ENCODE measurements at regions not wholly inside any gene's neighbourhood (a gene's known extent, or its start where the extent isn't known, plus 50 kb on each side); places are given as distances from the start of the nearest gene placed in this dataset.
"Not testable (repeated sequence)": the region's sequence is repeated elsewhere in the genome, so short reads cannot be mapped to it uniquely, and the experiment has no call there.

- Histone ChIP-seq H3K4me1 (ENCODE audit: control insufficient read depth, insufficient read depth, low read length) (no peaks in the 10 kb centered on the region), H3K9me3 (ENCODE audit: control insufficient read depth, insufficient read depth, low read length) (no peaks in the 10 kb centered on the region), H3K36me3 (ENCODE audit: control insufficient read depth, insufficient read depth, low read length) (no peaks in the 10 kb centered on the region), H3K4me3 (ENCODE audit: low read length) (no peak overlapping the region), H3K27me3 (ENCODE audit: control insufficient read depth, insufficient read depth, low read length) (no peaks in the 10 kb centered on the region), H3K27ac (ENCODE audit: low read length) (no peak overlapping the region)
- DNase-seq (ENCODE audit: low read depth, low spot score), result no peak
- no CpG with 5 or more reads among the region's 2 CpGs for WGBS (ENCODE audit: insufficient coverage, insufficient read length)
Measured at GRCh38 chr6:92086750-92087149, 1332.6 kb downstream of the EPHA7 start.

- no CpG with 5 or more reads among the region's 5 CpGs for WGBS (ENCODE audit: insufficient coverage, insufficient read length)
- DNase-seq (ENCODE audit: low read depth, low spot score); H3K4me1 ChIP-seq (ENCODE audit: control insufficient read depth, insufficient read depth, low read length); H3K9me3 ChIP-seq (ENCODE audit: control insufficient read depth, insufficient read depth, low read length); H3K27me3 ChIP-seq (ENCODE audit: control insufficient read depth, insufficient read depth, low read length); H3K4me3 ChIP-seq (ENCODE audit: low read length); H3K27ac ChIP-seq (ENCODE audit: low read length); H3K36me3 ChIP-seq (ENCODE audit: control insufficient read depth, insufficient read depth, low read length): not testable (repeated sequence)
Measured at GRCh38 chr6:92083914-92084313, 1335.4 kb downstream of the EPHA7 start.

GRCh38 chr6:92072387-92072786 is 1347.0 kb downstream of the EPHA7 start:
- no CpG with 5 or more reads among the region's 3 CpGs for WGBS (ENCODE audit: insufficient coverage, insufficient read length)
- no peak for DNase-seq (ENCODE audit: low read depth, low spot score)
- no peaks in the 10 kb centered on the region for H3K9me3 ChIP-seq (ENCODE audit: control insufficient read depth, insufficient read depth, low read length)
- H3K36me3 ChIP-seq (ENCODE audit: control insufficient read depth, insufficient read depth, low read length), result no peaks in the 10 kb centered on the region
- H3K27me3 ChIP-seq (ENCODE audit: control insufficient read depth, insufficient read depth, low read length), result no peaks in the 10 kb centered on the region
- no peaks in the 10 kb centered on the region for H3K4me1 ChIP-seq (ENCODE audit: control insufficient read depth, insufficient read depth, low read length)
- H3K27ac ChIP-seq (ENCODE audit: low read length), result no peak overlapping the region
- H3K4me3 ChIP-seq (ENCODE audit: low read length), result no peak overlapping the region

- WGBS (ENCODE audit: insufficient coverage, insufficient read length), result no CpG with 5 or more reads among the region's 3 CpGs
- H3K27me3 ChIP-seq (ENCODE audit: control insufficient read depth, insufficient read depth, low read length), result no peaks in the 10 kb centered on the region
- H3K9me3 ChIP-seq (ENCODE audit: control insufficient read depth, insufficient read depth, low read length), result no peaks in the 10 kb centered on the region
- DNase-seq (ENCODE audit: low read depth, low spot score), result no peak
- no peaks in the 10 kb centered on the region for H3K36me3 ChIP-seq (ENCODE audit: control insufficient read depth, insufficient read depth, low read length)
- H3K27ac ChIP-seq (ENCODE audit: low read length), result no peak overlapping the region
- no peak overlapping the region for H3K4me3 ChIP-seq (ENCODE audit: low read length)
- no peaks in the 10 kb centered on the region for H3K4me1 ChIP-seq (ENCODE audit: control insufficient read depth, insufficient read depth, low read length)
Measured at GRCh38 chr6:92069781-92070180, 1349.6 kb downstream of the EPHA7 start.

- no peak for DNase-seq (ENCODE audit: low read depth, low spot score)
- no peaks in the 10 kb centered on the region for H3K27me3 ChIP-seq (ENCODE audit: control insufficient read depth, insufficient read depth, low read length)
Measured at GRCh38 chr6:92052513-92052912, 1366.8 kb downstream of the EPHA7 start.

GRCh38 chr6:92050216-92050615 is 1369.1 kb downstream of the EPHA7 start:
- no peak overlapping the region for H3K27ac ChIP-seq (ENCODE audit: low read length)
- no peaks in the 10 kb centered on the region for H3K36me3 ChIP-seq (ENCODE audit: control insufficient read depth, insufficient read depth, low read length)
- no peak for DNase-seq (ENCODE audit: low read depth, low spot score)
- WGBS (ENCODE audit: insufficient coverage, insufficient read length), result no CpG with 5 or more reads among the region's 1 CpG
- H3K4me1 ChIP-seq (ENCODE audit: control insufficient read depth, insufficient read depth, low read length), result no peaks in the 10 kb centered on the region
- no peaks in the 10 kb centered on the region for H3K9me3 ChIP-seq (ENCODE audit: control insufficient read depth, insufficient read depth, low read length)
- no peaks in the 10 kb centered on the region for H3K27me3 ChIP-seq (ENCODE audit: control insufficient read depth, insufficient read depth, low read length)
- H3K4me3 ChIP-seq (ENCODE audit: low read length), result no peak overlapping the region

More at GRCh38 chr6:92052513-92052912, 1366.8 kb downstream of the EPHA7 start:
- no peaks in the 10 kb centered on the region for H3K4me1 ChIP-seq (ENCODE audit: control insufficient read depth, insufficient read depth, low read length)
- no peak overlapping the region for H3K4me3 ChIP-seq (ENCODE audit: low read length)
- no peaks in the 10 kb centered on the region for H3K36me3 ChIP-seq (ENCODE audit: control insufficient read depth, insufficient read depth, low read length)
- no peak overlapping the region for H3K27ac ChIP-seq (ENCODE audit: low read length)
- WGBS (ENCODE audit: insufficient coverage, insufficient read length), result no CpG with 5 or more reads among the region's 2 CpGs
- no peaks in the 10 kb centered on the region for H3K9me3 ChIP-seq (ENCODE audit: control insufficient read depth, insufficient read depth, low read length)

GRCh38 chr6:92047860-92048259 is 1371.5 kb downstream of the EPHA7 start:
- DNase-seq (ENCODE audit: low read depth, low spot score), result no peak
- Histone ChIP-seq H3K4me3 (ENCODE audit: low read length) (no peak overlapping the region), H3K9me3 (ENCODE audit: control insufficient read depth, insufficient read depth, low read length) (no peaks in the 10 kb centered on the region), H3K4me1 (ENCODE audit: control insufficient read depth, insufficient read depth, low read length) (no peaks in the 10 kb centered on the region), H3K27me3 (ENCODE audit: control insufficient read depth, insufficient read depth, low read length) (no peaks in the 10 kb centered on the region), H3K27ac (ENCODE audit: low read length) (no peak overlapping the region), H3K36me3 (ENCODE audit: control insufficient read depth, insufficient read depth, low read length) (no peaks in the 10 kb centered on the region)
- no CpG with 5 or more reads among the region's 4 CpGs for WGBS (ENCODE audit: insufficient coverage, insufficient read length)

- Histone ChIP-seq H3K9me3 (ENCODE audit: control insufficient read depth, insufficient read depth, low read length) (no peaks in the 10 kb centered on the region), H3K27ac (ENCODE audit: low read length) (no peak overlapping the region), H3K36me3 (ENCODE audit: control insufficient read depth, insufficient read depth, low read length) (no peaks in the 10 kb centered on the region), H3K4me1 (ENCODE audit: control insufficient read depth, insufficient read depth, low read length) (no peaks in the 10 kb centered on the region), H3K27me3 (ENCODE audit: control insufficient read depth, insufficient read depth, low read length) (no peaks in the 10 kb centered on the region), H3K4me3 (ENCODE audit: low read length) (no peak overlapping the region)
- DNase-seq (ENCODE audit: low read depth, low spot score), result no peak
- WGBS (ENCODE audit: insufficient coverage, insufficient read length), result no CpG with 5 or more reads among the region's 4 CpGs
Measured at GRCh38 chr6:92047152-92047850, 1372.1 kb downstream of the EPHA7 start.

GRCh38 chr6:92044312-92044711 is 1375.0 kb downstream of the EPHA7 start:
- no peaks in the 10 kb centered on the region for H3K36me3 ChIP-seq (ENCODE audit: control insufficient read depth, insufficient read depth, low read length)
- H3K27ac ChIP-seq (ENCODE audit: low read length), result no peak overlapping the region
- no peak overlapping the region for H3K4me3 ChIP-seq (ENCODE audit: low read length)
- H3K27me3 ChIP-seq (ENCODE audit: control insufficient read depth, insufficient read depth, low read length), result no peaks in the 10 kb centered on the region
- H3K4me1 ChIP-seq (ENCODE audit: control insufficient read depth, insufficient read depth, low read length), result no peaks in the 10 kb centered on the region
- no peaks in the 10 kb centered on the region for H3K9me3 ChIP-seq (ENCODE audit: control insufficient read depth, insufficient read depth, low read length)
- DNase-seq (ENCODE audit: low read depth, low spot score), result no peak

GRCh38 chr6:92043777-92044176 is 1375.6 kb downstream of the EPHA7 start:
- Histone ChIP-seq H3K27ac (ENCODE audit: low read length) (no peak overlapping the region), H3K36me3 (ENCODE audit: control insufficient read depth, insufficient read depth, low read length) (no peaks in the 10 kb centered on the region), H3K27me3 (ENCODE audit: control insufficient read depth, insufficient read depth, low read length) (no peaks in the 10 kb centered on the region), H3K9me3 (ENCODE audit: control insufficient read depth, insufficient read depth, low read length) (no peaks in the 10 kb centered on the region), H3K4me3 (ENCODE audit: low read length) (no peak overlapping the region), H3K4me1 (ENCODE audit: control insufficient read depth, insufficient read depth, low read length) (no peaks in the 10 kb centered on the region)
- WGBS (ENCODE audit: insufficient coverage, insufficient read length), result no CpG with 5 or more reads among the region's 3 CpGs
- no peak for DNase-seq (ENCODE audit: low read depth, low spot score)

GRCh38 chr6:92026878-92027277 is 1392.5 kb downstream of the EPHA7 start:
- Histone ChIP-seq H3K27ac (ENCODE audit: low read length) (no peak overlapping the region), H3K4me3 (ENCODE audit: low read length) (no peak overlapping the region), H3K4me1 (ENCODE audit: control insufficient read depth, insufficient read depth, low read length) (no peaks in the 10 kb centered on the region), H3K9me3 (ENCODE audit: control insufficient read depth, insufficient read depth, low read length) (no peaks in the 10 kb centered on the region), H3K36me3 (ENCODE audit: control insufficient read depth, insufficient read depth, low read length) (no peaks in the 10 kb centered on the region), H3K27me3 (ENCODE audit: control insufficient read depth, insufficient read depth, low read length) (no peaks in the 10 kb centered on the region)
- DNase-seq (ENCODE audit: low read depth, low spot score), result no peak
- WGBS (ENCODE audit: insufficient coverage, insufficient read length), result no CpG with 5 or more reads among the region's 1 CpG

Data from iPS DF 6.9 (cell line).